CD14-positive monocyte (primary cell): ENCODE measurements at regions not wholly inside any gene's neighbourhood (a gene's known extent, or its start where the extent isn't known, plus 50 kb on each side); places are given as distances from the start of the nearest gene placed in this dataset.

ENCODE experiments used
- DNase-seq, 3 donors: peaks; one replicate each; pipeline ENCODE4 v3.0.0-alpha.2; 2011 to 2022
- H2AFZ ChIP-seq: 2 replicates; pipeline ENCODE4 v1.6.0; 2012; ENCODE audit warnings: mild to moderate bottlenecking, low read depth, low read length, inconsistent platforms; ENCODE audit not compliant: insufficient read depth, poor library complexity, severe bottlenecking
- H3K27ac ChIP-seq, 2 donors: 1 replicate in 1 of 2; 2 replicates in 1 of 2; pipeline ENCODE4 v1.5.1; 2012 to 2013; ENCODE audit warnings: low read length in 2 of 2, control low read depth in 1 of 2, inconsistent platforms in 1 of 2, low read depth in 1 of 2, mild to moderate bottlenecking in 1 of 2
- H3K27me3 ChIP-seq, 2 donors: one replicate each; pipeline versions ENCODE4 v1.6.0 to v1.6.1; 2011 to 2013; ENCODE audit warnings: low read length in 2 of 2; ENCODE audit not compliant: control insufficient read depth in 2 of 2, insufficient read depth in 2 of 2
- H3K36me3 ChIP-seq, 2 donors: replicated peaks in 1 of 2; 1 replicate in 1 of 2; 2 replicates in 1 of 2; pipeline versions ENCODE4 v1.5.1 to v1.6.1; 2012 to 2013; ENCODE audit warnings: low read length in 2 of 2, control low read depth in 1 of 2, inconsistent platforms in 1 of 2, mild to moderate bottlenecking in 1 of 2; ENCODE audit not compliant: insufficient read depth in 2 of 2, control insufficient read depth in 1 of 2
- H3K4me1 ChIP-seq, 2 donors: 1 replicate in 1 of 2; 2 replicates in 1 of 2; pipeline versions ENCODE4 v1.5.1 to v1.6.1; 2012 to 2013; ENCODE audit warnings: low read length in 2 of 2, control low read depth in 1 of 2, inconsistent platforms in 1 of 2, mild to moderate bottlenecking in 1 of 2, moderate library complexity in 1 of 2; ENCODE audit not compliant: insufficient read depth in 2 of 2, control insufficient read depth in 1 of 2
- H3K4me2 ChIP-seq: replicated peaks from 2 replicates; pipeline ENCODE3; 2012; ENCODE audit warnings: low read length, moderate library complexity, mild to moderate bottlenecking; ENCODE audit not compliant: poor library complexity, severe bottlenecking; ENCODE audit errors: extremely low read depth
- H3K4me3 ChIP-seq, 3 experiments: fragments of 200-600 bp in 1 of 3; sonication (generic) in 1 of 3; replicated peaks in 1 of 3; 1 replicate in 2 of 3; 2 replicates in 1 of 3; pipeline ENCODE4 v1.5.1; 2011 to 2013; ENCODE audit warnings: low read length in 3 of 3, mild to moderate bottlenecking in 3 of 3, control low read depth in 2 of 3, low read depth in 2 of 3, inconsistent platforms in 1 of 3, moderate library complexity in 1 of 3
- H3K79me2 ChIP-seq: 2 replicates; pipeline ENCODE4 v1.6.0; 2012; ENCODE audit warnings: mild to moderate bottlenecking, control low read depth, inconsistent platforms, low read length, moderate library complexity; ENCODE audit not compliant: insufficient read depth
- H3K9ac ChIP-seq: 2 replicates; pipeline ENCODE4 v1.6.0; 2017; ENCODE audit warnings: low read length, mild to moderate bottlenecking; ENCODE audit not compliant: insufficient read depth, poor library complexity, severe bottlenecking
- H3K9me3 ChIP-seq, 2 donors: replicated peaks in 1 of 2; 1 replicate in 1 of 2; 2 replicates in 1 of 2; pipeline versions ENCODE4 v1.5.1 to v1.6.1; 2012 to 2013; ENCODE audit warnings: low read length in 2 of 2, control low read depth in 1 of 2; ENCODE audit not compliant: control insufficient read depth in 1 of 2, insufficient read depth in 1 of 2
- H4K20me1 ChIP-seq: 2 replicates; pipeline ENCODE4 v1.6.0; 2012; ENCODE audit warnings: mild to moderate bottlenecking, low read length, control low read depth, moderate library complexity; ENCODE audit not compliant: insufficient read depth
- H3K27ac Mint-ChIP-seq, 7 donors: one replicate each; pipeline ENCODE4 v1.8.0; 2020; ENCODE audit warnings: mild to moderate bottlenecking in 7 of 7, mixed read lengths in 7 of 7, moderate library complexity in 6 of 7, inconsistent platforms in 2 of 7
- H3K27me3 Mint-ChIP-seq, 3 donors: one replicate each; pipeline ENCODE4 v1.8.0; 2021 to 2022; ENCODE audit warnings: low read depth in 3 of 3, mild to moderate bottlenecking in 3 of 3, mixed read lengths in 3 of 3, moderate library complexity in 3 of 3, inconsistent platforms in 1 of 3
- H3K36me3 Mint-ChIP-seq, 2 donors: one replicate each; pipeline ENCODE4 v1.8.0; 2020; ENCODE audit warnings: mixed read lengths in 2 of 2, inconsistent platforms in 1 of 2, mild to moderate bottlenecking in 1 of 2
- H3K4me1 Mint-ChIP-seq: one replicate; pipeline ENCODE4 v1.8.0; 2020; ENCODE audit warnings: mild to moderate bottlenecking, mixed read lengths
- H3K4me3 Mint-ChIP-seq, 2 donors: one replicate each; pipeline ENCODE4 v1.8.0; 2020; ENCODE audit warnings: mild to moderate bottlenecking in 2 of 2, mixed read lengths in 2 of 2, moderate library complexity in 1 of 2
- H3K9me3 Mint-ChIP-seq, 7 donors: one replicate each; pipeline ENCODE4 v1.8.0; 2020 to 2022; ENCODE audit warnings: mixed read lengths in 7 of 7, mild to moderate bottlenecking in 6 of 7, moderate library complexity in 6 of 7, inconsistent platforms in 2 of 7
- WGBS: methylation state at CpG from one replicate; pipeline ENCODE4 v1.1.5; 2013; ENCODE audit warnings: missing lambda C conversion rate; ENCODE audit not compliant: insufficient coverage; 5-methylcytosine and 5-hydroxymethylcytosine counted together
- intact Hi-C, 2 donors: fragments of 100-400 bp; cut with micrococcal nuclease; formaldehyde crosslinking; loops; one replicate each; pipeline versions ENCODE4 v1.15.0 to v1.15.1; 2023
- TF ChIP-seq, protein P1 (sequence below): fragments of 200-600 bp; IDR thresholded peaks from one replicate; pipeline ENCODE4 v1.8.0; 2022; ENCODE audit warnings: antibody characterized with exemption, mild to moderate bottlenecking

DNA sequence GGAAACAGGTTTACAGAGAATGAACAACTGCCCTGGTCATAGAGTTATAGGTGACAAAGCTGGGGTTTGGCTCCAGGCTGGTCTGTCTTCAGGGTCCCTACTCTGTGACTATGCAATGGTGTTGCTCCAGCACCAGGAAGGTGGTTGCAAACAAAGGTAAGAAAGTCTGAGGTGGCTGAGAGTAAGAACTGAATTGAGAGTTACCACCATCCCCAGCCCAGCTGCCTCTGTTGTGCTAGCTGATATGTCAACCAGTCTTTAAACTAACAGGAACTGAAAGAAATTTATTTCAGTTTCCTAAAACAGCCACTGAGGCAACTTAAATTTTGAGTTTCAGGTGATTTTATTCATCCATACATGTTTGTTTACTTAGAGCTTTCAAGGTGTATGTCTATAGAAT, 111.0 kb upstream of the LRIG3 start:
- intact Hi-C loops, result no loop called here
- H3K36me3 Mint-ChIP-seq, result no peaks in the 10 kb centered on the region
- DNase-seq, result no peak
- peaks cover 0 to 2% (median 0%) of the 10 kb centered on the region in 3 donors for H3K27me3 Mint-ChIP-seq
- Histone ChIP-seq H3K4me1 (no peaks in the 10 kb centered on the region), H3K36me3 (no peaks in the 10 kb centered on the region), H3K4me2 (no peak overlapping the region), H3K27ac (no peak overlapping the region), H3K9me3 (no peaks in the 10 kb centered on the region), H3K9ac (no peak overlapping the region), H3K4me3 (no peak overlapping the region), H4K20me1 (no peaks in the 10 kb centered on the region), H3K79me2 (no peaks in the 10 kb centered on the region), H3K27me3 (no peaks in the 10 kb centered on the region), H2AFZ (no peak overlapping the region)
- TF ChIP-seq, protein P1, sequence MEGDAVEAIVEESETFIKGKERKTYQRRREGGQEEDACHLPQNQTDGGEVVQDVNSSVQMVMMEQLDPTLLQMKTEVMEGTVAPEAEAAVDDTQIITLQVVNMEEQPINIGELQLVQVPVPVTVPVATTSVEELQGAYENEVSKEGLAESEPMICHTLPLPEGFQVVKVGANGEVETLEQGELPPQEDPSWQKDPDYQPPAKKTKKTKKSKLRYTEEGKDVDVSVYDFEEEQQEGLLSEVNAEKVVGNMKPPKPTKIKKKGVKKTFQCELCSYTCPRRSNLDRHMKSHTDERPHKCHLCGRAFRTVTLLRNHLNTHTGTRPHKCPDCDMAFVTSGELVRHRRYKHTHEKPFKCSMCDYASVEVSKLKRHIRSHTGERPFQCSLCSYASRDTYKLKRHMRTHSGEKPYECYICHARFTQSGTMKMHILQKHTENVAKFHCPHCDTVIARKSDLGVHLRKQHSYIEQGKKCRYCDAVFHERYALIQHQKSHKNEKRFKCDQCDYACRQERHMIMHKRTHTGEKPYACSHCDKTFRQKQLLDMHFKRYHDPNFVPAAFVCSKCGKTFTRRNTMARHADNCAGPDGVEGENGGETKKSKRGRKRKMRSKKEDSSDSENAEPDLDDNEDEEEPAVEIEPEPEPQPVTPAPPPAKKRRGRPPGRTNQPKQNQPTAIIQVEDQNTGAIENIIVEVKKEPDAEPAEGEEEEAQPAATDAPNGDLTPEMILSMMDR, result no peak
- no peak overlapping the region for H3K27ac Mint-ChIP-seq
- no peaks in the 10 kb centered on the region for H3K4me1 Mint-ChIP-seq
- no peak overlapping the region for H3K4me3 Mint-ChIP-seq
- peaks cover 0 to 9% (median 3%) of the 10 kb centered on the region in 7 donors for H3K9me3 Mint-ChIP-seq

DNA sequence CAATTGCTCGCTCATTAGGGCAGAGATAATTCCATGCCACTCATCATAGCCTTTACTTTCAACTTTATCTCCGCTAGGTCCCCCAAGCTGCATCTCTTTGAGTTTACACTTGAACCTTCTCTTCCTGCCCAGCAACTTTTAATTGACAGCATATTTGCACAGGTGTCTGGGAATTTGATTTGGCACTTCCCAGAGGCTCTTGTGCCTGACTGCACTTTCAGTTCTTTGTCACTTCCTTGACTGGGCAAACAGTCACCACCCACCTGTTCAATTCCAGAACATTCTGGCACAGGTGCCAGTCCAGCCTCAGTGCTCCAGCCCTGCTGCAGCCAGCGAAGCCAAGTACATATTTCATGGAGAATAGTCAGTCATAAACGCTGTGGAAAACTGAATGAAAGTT, 110.1 kb upstream of the LRIG3 start:
- H3K4me1 Mint-ChIP-seq, result no peaks in the 10 kb centered on the region
- H3K9me3 Mint-ChIP-seq, result peaks cover 0 to 9% (median 3%) of the 10 kb centered on the region in 7 donors
- intact Hi-C loops, result no loop called here

More for the DNA sequence above, 110.1 kb upstream of the LRIG3 start:
- WGBS, result 87% methylated on average over 3 of the region's 4 CpGs
- no peak overlapping the region for H3K27ac ChIP-seq
- H3K9ac ChIP-seq, result no peak overlapping the region
- H3K4me3 ChIP-seq, result no peak overlapping the region
- TF ChIP-seq, protein P1, result no peak
- DNase-seq, result no peak
- Mint-ChIP-seq H3K27ac (no peak overlapping the region), H3K36me3 (no peaks in the 10 kb centered on the region), H3K4me3 (no peak overlapping the region), H3K27me3 (peaks cover 0 to 2% (median 0%) of the 10 kb centered on the region in 3 donors)
- H3K27me3 ChIP-seq, result no peaks in the 10 kb centered on the region
- no peaks in the 10 kb centered on the region for H3K4me1 ChIP-seq
- H2AFZ ChIP-seq, result no peak overlapping the region
- no peaks in the 10 kb centered on the region for H3K79me2 ChIP-seq
- H4K20me1 ChIP-seq, result no peaks in the 10 kb centered on the region
- no peaks in the 10 kb centered on the region for H3K36me3 ChIP-seq
- H3K4me2 ChIP-seq, result no peak overlapping the region
- no peaks in the 10 kb centered on the region for H3K9me3 ChIP-seq
